ENCODE measurements at regions not wholly inside any gene's neighbourhood (a gene's known extent, or its start where the extent isn't known, plus 50 kb on each side); places are given as distances from the start of the nearest gene placed in this dataset.

- TF ChIP-seq POLR2AphosphoS5 (IDR thresholded peaks at IDR 0.05; ENCODE audit: borderline replicate concordance, low read depth, low read length), result no peak
- TF ChIP-seq EZH2 (IDR thresholded peaks at IDR 0.05), result no peak
Measured at GRCh38 chr14:105927096-105928060, 401.0 kb downstream of the TMEM121 start.

All from SK-N-MC (cell line).